ENCODE measurements at regions not wholly inside any gene's neighbourhood (a gene's known extent, or its start where the extent isn't known, plus 50 kb on each side); places are given as distances from the start of the nearest gene placed in this dataset.
A peak's percentile ranks its signal among the peaks of the same experiment; 100 is the strongest.

GRCh38 chr10:64011912-64012714 lies 490.9 kb downstream of the REEP3 start:
- H3K79me2 ChIP-seq (replicated peaks; ENCODE audit: insufficient read depth): no peaks in the 10 kb centered on the region
- TF ChIP-seq ZNF462 (CRISPR knock-in tag; IDR thresholded peaks at IDR 0.05) (no peak), POLR2AphosphoS5 (IDR thresholded peaks at IDR 0.05; ENCODE audit: low read depth) (no peak), ZNF331 (CRISPR knock-in tag; IDR thresholded peaks at IDR 0.05; ENCODE audit: low read depth) (no peak), EZH2 (IDR thresholded peaks at IDR 0.05; ENCODE audit: low read depth, unreplicated experiment) (no peak), NANOG (IDR thresholded peaks at IDR 0.05; ENCODE audit: borderline replicate concordance) (no peak), EZH2phosphoT487 (IDR thresholded peaks at IDR 0.05; ENCODE audit: unreplicated experiment) (no peak), JUNB (IDR thresholded peaks at IDR 0.05; ENCODE audit: unreplicated experiment) (no peak), ZNF114 (CRISPR knock-in tag; IDR thresholded peaks at IDR 0.05) (no peak)
- TF ChIP-seq, protein P1, sequence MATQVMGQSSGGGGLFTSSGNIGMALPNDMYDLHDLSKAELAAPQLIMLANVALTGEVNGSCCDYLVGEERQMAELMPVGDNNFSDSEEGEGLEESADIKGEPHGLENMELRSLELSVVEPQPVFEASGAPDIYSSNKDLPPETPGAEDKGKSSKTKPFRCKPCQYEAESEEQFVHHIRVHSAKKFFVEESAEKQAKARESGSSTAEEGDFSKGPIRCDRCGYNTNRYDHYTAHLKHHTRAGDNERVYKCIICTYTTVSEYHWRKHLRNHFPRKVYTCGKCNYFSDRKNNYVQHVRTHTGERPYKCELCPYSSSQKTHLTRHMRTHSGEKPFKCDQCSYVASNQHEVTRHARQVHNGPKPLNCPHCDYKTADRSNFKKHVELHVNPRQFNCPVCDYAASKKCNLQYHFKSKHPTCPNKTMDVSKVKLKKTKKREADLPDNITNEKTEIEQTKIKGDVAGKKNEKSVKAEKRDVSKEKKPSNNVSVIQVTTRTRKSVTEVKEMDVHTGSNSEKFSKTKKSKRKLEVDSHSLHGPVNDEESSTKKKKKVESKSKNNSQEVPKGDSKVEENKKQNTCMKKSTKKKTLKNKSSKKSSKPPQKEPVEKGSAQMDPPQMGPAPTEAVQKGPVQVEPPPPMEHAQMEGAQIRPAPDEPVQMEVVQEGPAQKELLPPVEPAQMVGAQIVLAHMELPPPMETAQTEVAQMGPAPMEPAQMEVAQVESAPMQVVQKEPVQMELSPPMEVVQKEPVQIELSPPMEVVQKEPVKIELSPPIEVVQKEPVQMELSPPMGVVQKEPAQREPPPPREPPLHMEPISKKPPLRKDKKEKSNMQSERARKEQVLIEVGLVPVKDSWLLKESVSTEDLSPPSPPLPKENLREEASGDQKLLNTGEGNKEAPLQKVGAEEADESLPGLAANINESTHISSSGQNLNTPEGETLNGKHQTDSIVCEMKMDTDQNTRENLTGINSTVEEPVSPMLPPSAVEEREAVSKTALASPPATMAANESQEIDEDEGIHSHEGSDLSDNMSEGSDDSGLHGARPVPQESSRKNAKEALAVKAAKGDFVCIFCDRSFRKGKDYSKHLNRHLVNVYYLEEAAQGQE (IDR thresholded peaks at IDR 0.05; ENCODE audit: unreplicated experiment): no peak
- TF ChIP-seq, protein P2, sequence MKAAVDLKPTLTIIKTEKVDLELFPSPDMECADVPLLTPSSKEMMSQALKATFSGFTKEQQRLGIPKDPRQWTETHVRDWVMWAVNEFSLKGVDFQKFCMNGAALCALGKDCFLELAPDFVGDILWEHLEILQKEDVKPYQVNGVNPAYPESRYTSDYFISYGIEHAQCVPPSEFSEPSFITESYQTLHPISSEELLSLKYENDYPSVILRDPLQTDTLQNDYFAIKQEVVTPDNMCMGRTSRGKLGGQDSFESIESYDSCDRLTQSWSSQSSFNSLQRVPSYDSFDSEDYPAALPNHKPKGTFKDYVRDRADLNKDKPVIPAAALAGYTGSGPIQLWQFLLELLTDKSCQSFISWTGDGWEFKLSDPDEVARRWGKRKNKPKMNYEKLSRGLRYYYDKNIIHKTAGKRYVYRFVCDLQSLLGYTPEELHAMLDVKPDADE (IDR thresholded peaks at IDR 0.05): no peak
- TF ChIP-seq, protein P3, sequence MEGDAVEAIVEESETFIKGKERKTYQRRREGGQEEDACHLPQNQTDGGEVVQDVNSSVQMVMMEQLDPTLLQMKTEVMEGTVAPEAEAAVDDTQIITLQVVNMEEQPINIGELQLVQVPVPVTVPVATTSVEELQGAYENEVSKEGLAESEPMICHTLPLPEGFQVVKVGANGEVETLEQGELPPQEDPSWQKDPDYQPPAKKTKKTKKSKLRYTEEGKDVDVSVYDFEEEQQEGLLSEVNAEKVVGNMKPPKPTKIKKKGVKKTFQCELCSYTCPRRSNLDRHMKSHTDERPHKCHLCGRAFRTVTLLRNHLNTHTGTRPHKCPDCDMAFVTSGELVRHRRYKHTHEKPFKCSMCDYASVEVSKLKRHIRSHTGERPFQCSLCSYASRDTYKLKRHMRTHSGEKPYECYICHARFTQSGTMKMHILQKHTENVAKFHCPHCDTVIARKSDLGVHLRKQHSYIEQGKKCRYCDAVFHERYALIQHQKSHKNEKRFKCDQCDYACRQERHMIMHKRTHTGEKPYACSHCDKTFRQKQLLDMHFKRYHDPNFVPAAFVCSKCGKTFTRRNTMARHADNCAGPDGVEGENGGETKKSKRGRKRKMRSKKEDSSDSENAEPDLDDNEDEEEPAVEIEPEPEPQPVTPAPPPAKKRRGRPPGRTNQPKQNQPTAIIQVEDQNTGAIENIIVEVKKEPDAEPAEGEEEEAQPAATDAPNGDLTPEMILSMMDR (conservative IDR thresholded peaks at IDR 0.05; ENCODE audit: low read depth in 2 of 2): no peak
- H3K9me2 ChIP-seq (ENCODE audit: insufficient read depth): no peaks in the 10 kb centered on the region
- peaks cover 12% of the 10 kb centered on the region; the same call in 1 of the 2 replicates for H3K4me1 ChIP-seq (ENCODE audit: insufficient read depth)
- DNase-seq (ENCODE audit: low spot score): peak; percentile 24
- H3K9me3 Mint-ChIP-seq: peaks cover 11% of the 10 kb centered on the region
- H3K4me3 Mint-ChIP-seq: no peak overlapping the region
- no peaks in the 10 kb centered on the region; the same call in 1 of the 2 replicates for H3K36me3 ChIP-seq (ENCODE audit: insufficient read depth)
- H3K27ac ChIP-seq (ENCODE audit: low read depth): no peak overlapping the region
- H3K27ac Mint-ChIP-seq: no peak overlapping the region
- peaks cover 8% of the 10 kb centered on the region for H3K4me1 Mint-ChIP-seq
- H3K4me2 ChIP-seq: peak overlapping the region; percentile 34; the same call in 1 of the 2 replicates
- no peaks in the 10 kb centered on the region for H3K27me3 Mint-ChIP-seq (ENCODE audit: insufficient read depth, low read depth, poor library complexity)
- peaks cover 5% of the 10 kb centered on the region; the same call in 2 of the 3 replicates for H3K36me3 Mint-ChIP-seq (ENCODE audit: low read depth)
- no peaks in the 10 kb centered on the region for H4K20me1 ChIP-seq (replicated peaks; ENCODE audit: insufficient read depth)
- ATAC-seq: peak; percentile 57; the same call in 2 of the 3 replicates
- H3F3A ChIP-seq (replicated peaks; ENCODE audit: low read depth): no peaks in the 10 kb centered on the region
- no peak overlapping the region for H3K4me3 ChIP-seq
- H3K27me3 ChIP-seq (ENCODE audit: insufficient read depth): no peaks in the 10 kb centered on the region
- peak overlapping the region; percentile 73; the same call in 1 of the 2 replicates for H2AFZ ChIP-seq
